Ishikawa (cell line): ENCODE measurements at regions not wholly inside any gene's neighbourhood (a gene's known extent, or its start where the extent isn't known, plus 50 kb on each side); places are given as distances from the start of the nearest gene placed in this dataset.

Source experiments
- CEBPB ChIP-seq: IDR thresholded peaks from 2 replicates; pipeline ENCODE4 v1.6.1; 2012
- CREB1 ChIP-seq: IDR thresholded peaks from 2 replicates; pipeline ENCODE4 v1.6.1; 2012; ENCODE audit warnings: low read depth
- EGR1 ChIP-seq: IDR thresholded peaks from 2 replicates; pipeline ENCODE4 v1.6.1; 2012
- EP300 ChIP-seq: IDR thresholded peaks from 2 replicates; pipeline ENCODE4 v1.6.1; 2012; ENCODE audit warnings: borderline replicate concordance
- FOXM1 ChIP-seq: IDR thresholded peaks from 2 replicates; pipeline ENCODE4 v1.6.1; 2012; ENCODE audit warnings: low read depth, borderline replicate concordance
- NFIC ChIP-seq: IDR thresholded peaks from 2 replicates; pipeline ENCODE4 v1.6.1; 2012
- RAD21 ChIP-seq: IDR thresholded peaks from 2 replicates; pipeline ENCODE4 v1.6.1; 2012; ENCODE audit warnings: low read depth
- TAF1 ChIP-seq: IDR thresholded peaks from 2 replicates; pipeline ENCODE4 v1.6.1; 2012; ENCODE audit warnings: low read depth, mild to moderate bottlenecking
- TCF12 ChIP-seq: IDR thresholded peaks from 2 replicates; pipeline ENCODE4 v1.6.1; 2012; ENCODE audit warnings: low read depth
- TEAD4 ChIP-seq: IDR thresholded peaks from 2 replicates; pipeline ENCODE4 v1.6.1; 2012
- YY1 ChIP-seq: IDR thresholded peaks from 2 replicates; pipeline ENCODE4 v1.6.1; 2012; ENCODE audit warnings: low read depth
- ZBTB7A ChIP-seq: IDR thresholded peaks from 2 replicates; pipeline ENCODE4 v1.6.1; 2012; ENCODE audit warnings: low read depth
- TF ChIP-seq, protein P1 (sequence below): IDR thresholded peaks from 2 replicates; pipeline ENCODE4 v1.6.1; 2012
- TF ChIP-seq, protein P2 (sequence below): IDR thresholded peaks from 2 replicates; pipeline ENCODE4 v1.6.1; 2012; ENCODE audit warnings: low read depth, mild to moderate bottlenecking
- TF ChIP-seq, protein P3 (sequence below): IDR thresholded peaks from 2 replicates; pipeline ENCODE4 v1.6.1; 2012

DNA sequence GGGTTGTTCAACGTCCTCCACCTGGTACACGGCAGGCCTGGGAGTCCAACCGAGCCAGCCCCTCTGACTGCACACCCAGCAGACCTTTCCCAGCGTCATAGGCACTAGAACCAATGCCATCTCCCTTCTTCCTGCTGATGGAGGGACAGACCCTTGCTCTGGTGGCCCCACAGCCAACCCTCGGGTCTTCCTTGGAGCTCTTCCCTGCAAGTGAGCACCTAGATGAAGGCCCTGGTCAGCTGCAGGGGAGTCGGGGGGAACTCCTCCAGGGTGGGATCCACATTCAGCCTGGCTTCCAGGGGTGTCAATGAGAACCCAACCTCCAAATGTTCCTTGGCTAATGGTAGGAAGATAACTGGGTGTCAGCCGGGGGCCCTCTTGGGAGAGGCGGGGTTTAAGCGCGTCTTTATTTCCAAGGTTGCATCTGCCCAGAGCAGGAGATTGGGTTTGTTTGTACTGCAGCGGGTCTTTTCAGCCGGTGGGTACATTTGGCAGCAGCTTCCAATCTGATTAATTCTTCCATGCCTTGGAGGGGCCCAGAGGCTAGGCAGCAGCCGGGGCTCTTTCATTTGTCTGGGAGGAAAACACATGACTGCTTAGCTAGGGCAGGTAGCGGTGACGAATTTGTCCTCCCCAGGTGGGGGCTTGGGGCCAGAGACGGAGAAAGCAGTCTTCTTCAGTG, 56.0 kb upstream of the SHISAL1 start:
- TF ChIP-seq ZBTB7A (no peak), TCF12 (no peak), CREB1 (no peak), FOXM1 (no peak), CEBPB (no peak), TEAD4 (no peak), RAD21 (no peak), EGR1 (no peak), YY1 (no peak), EP300 (no peak)
- TF ChIP-seq, protein P1, sequence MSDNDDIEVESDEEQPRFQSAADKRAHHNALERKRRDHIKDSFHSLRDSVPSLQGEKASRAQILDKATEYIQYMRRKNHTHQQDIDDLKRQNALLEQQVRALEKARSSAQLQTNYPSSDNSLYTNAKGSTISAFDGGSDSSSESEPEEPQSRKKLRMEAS, result no peak

DNA sequence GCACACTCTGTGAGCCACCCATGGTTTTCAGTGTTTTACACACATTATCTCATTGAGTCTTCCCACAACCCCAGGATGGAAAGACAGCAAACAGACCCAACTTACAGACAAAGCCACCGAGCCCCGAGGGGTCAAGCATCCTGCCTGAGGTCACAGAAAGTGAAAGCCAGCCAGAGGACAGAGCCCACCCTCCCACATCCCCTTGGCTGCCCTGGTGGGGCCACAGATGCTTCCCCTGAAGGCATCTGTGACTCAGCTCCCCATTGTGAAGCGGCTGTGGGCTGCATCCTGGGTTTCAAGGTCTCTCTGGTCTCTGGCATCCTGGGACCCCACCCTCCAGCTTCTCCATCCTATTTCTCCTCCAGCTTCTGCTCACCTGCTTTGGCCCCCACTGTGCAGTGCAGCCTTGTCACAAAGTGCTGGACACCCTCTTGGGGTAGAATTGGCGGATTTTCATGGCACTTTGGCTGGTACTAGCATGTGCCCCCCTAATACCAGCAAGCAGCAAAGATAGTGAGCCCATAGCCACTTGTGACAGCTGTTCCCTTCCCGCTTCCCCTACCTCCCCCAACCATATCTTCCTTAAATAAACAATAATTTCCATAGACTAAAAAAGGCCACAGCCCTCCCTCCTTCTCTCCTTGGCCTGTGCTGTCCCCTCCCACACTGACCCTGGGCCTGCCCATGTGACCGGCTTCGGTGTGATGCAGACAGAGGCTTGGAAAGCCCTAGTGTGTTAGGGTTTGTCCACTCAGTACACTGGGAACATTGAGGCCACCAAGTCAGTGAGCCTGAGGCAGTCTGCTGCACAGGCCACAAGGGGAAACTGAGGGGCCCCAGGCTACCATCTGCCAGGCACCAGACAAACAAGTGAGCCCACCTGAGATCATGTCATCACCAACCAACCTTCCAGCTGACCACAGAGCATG, 53.9 kb upstream of the SHISAL1 start:
- TF ChIP-seq CEBPB (no peak), TCF12 (no peak)
- TF ChIP-seq, protein P2, sequence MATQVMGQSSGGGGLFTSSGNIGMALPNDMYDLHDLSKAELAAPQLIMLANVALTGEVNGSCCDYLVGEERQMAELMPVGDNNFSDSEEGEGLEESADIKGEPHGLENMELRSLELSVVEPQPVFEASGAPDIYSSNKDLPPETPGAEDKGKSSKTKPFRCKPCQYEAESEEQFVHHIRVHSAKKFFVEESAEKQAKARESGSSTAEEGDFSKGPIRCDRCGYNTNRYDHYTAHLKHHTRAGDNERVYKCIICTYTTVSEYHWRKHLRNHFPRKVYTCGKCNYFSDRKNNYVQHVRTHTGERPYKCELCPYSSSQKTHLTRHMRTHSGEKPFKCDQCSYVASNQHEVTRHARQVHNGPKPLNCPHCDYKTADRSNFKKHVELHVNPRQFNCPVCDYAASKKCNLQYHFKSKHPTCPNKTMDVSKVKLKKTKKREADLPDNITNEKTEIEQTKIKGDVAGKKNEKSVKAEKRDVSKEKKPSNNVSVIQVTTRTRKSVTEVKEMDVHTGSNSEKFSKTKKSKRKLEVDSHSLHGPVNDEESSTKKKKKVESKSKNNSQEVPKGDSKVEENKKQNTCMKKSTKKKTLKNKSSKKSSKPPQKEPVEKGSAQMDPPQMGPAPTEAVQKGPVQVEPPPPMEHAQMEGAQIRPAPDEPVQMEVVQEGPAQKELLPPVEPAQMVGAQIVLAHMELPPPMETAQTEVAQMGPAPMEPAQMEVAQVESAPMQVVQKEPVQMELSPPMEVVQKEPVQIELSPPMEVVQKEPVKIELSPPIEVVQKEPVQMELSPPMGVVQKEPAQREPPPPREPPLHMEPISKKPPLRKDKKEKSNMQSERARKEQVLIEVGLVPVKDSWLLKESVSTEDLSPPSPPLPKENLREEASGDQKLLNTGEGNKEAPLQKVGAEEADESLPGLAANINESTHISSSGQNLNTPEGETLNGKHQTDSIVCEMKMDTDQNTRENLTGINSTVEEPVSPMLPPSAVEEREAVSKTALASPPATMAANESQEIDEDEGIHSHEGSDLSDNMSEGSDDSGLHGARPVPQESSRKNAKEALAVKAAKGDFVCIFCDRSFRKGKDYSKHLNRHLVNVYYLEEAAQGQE, result no peak

DNA sequence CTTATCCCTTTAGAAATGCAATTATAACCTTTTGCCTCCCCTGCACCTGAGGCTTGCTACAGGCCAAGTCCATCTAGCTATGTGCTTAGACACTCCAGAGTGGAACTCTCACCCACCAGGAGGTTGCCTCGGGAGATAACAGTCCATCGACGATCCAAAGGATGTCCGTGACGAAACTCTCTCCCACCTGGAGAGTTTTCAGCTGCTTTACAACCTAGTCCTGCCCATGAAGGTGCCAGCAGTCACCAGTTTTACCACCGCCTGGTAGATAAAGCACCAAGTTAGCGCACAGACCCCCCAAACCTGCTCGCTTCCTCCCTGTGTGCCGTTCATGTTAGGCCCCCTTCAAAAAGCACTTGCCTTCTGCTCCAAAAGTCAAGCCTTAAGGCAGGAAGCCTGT, 53.1 kb upstream of the SHISAL1 start:
- TF ChIP-seq, protein P2, result no peak
- TF ChIP-seq, protein P1, result no peak
- TF ChIP-seq RAD21 (no peak), EGR1 (no peak), CEBPB (no peak), CREB1 (no peak), TCF12 (no peak), ZBTB7A (no peak), YY1 (no peak), NFIC (no peak), FOXM1 (no peak), TEAD4 (no peak), EP300 (no peak), TAF1 (no peak)
- TF ChIP-seq, protein P3, sequence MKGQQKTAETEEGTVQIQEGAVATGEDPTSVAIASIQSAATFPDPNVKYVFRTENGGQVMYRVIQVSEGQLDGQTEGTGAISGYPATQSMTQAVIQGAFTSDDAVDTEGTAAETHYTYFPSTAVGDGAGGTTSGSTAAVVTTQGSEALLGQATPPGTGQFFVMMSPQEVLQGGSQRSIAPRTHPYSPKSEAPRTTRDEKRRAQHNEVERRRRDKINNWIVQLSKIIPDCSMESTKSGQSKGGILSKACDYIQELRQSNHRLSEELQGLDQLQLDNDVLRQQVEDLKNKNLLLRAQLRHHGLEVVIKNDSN, result no peak

DNA sequence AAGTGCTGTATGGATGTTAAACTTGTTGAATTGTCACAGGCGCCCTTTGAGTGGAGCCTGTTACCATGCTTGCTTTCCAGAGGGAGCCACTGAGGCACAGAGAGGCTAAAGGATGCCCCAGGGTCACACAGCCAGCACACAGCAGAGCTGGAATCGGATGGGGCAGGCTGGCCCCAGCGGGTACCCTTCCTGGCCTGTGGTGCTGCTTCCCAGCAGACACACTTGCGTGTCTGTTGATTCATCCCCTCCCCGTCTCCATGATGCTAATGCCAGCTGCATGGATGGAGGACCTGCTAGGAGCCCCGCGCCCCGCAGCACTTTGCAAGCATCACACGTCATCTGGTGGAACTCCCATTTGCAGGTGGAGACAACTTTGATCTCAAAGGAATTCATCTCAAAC, 52.4 kb upstream of the SHISAL1 start:
- no peak for TF ChIP-seq YY1
- TF ChIP-seq, protein P1, result no peak
- TF ChIP-seq CREB1, result no peak
- TF ChIP-seq ZBTB7A, result no peak
- no peak for TF ChIP-seq TCF12
- TF ChIP-seq NFIC, result no peak
- no peak for TF ChIP-seq EP300
- no peak for TF ChIP-seq CEBPB
- TF ChIP-seq EGR1, result no peak
- TF ChIP-seq FOXM1, result no peak
- TF ChIP-seq, protein P2, result no peak
- TF ChIP-seq RAD21, result no peak
